ENCODE measurements at regions not wholly inside any gene's neighbourhood (a gene's known extent, or its start where the extent isn't known, plus 50 kb on each side); places are given as distances from the start of the nearest gene placed in this dataset.

- TF ChIP-seq POLR2A (IDR thresholded peaks at IDR 0.05; ENCODE audit: low read depth, low read length) (no peak), PAX5 (IDR thresholded peaks at IDR 0.05; ENCODE audit: insufficient read depth, low read length, severe bottlenecking) (no peak), POLR2AphosphoS5 (IDR thresholded peaks at IDR 0.05; ENCODE audit: low read depth, low read length) (no peak), TAF1 (IDR thresholded peaks at IDR 0.05; ENCODE audit: low read depth, low read length) (no peak), SPI1 (IDR thresholded peaks at IDR 0.05; ENCODE audit: low read depth, low read length) (peak; percentile 94), POU2F2 (IDR thresholded peaks at IDR 0.05; ENCODE audit: low read depth, low read length) (no peak)
Measured at GRCh38 chr11:29679996-29680395, 336.8 kb downstream of the KCNA4 start.
